ENCODE measurements at regions not wholly inside any gene's neighbourhood (a gene's known extent, or its start where the extent isn't known, plus 50 kb on each side); places are given as distances from the start of the nearest gene placed in this dataset.

DNA sequence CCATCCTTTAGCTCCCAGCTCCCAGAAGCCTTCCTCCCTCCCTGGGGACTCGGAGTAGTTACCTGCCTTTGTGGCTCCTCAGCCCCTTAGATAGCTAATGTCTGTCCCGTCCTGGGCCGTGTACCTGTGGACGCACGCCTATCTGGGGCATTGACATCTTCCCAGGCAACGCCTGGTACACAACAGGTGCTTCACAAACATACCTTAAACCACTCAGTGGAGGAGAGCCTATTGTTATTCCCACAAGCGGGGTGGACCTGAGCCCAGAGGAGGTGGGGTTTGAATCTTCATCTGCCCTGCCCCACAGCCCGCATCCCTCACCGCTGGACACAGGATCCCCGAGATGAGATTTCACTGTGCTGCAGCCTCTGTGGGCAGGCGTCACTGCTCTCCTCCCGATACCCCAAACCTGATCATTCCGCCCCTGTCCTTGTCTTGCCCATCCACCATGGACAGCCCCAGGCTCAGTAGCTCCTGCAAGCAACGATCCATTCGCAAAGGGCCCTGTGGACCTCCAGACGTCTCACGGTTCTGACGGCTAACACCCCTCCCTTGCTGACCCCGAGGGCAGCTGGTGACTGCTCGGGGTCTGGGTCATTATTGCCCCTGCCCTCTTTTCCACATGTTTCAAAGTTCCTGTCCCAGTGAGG is 73.8 kb upstream of the SHISAL1 start:
- DNase-seq, result no peak

DNA sequence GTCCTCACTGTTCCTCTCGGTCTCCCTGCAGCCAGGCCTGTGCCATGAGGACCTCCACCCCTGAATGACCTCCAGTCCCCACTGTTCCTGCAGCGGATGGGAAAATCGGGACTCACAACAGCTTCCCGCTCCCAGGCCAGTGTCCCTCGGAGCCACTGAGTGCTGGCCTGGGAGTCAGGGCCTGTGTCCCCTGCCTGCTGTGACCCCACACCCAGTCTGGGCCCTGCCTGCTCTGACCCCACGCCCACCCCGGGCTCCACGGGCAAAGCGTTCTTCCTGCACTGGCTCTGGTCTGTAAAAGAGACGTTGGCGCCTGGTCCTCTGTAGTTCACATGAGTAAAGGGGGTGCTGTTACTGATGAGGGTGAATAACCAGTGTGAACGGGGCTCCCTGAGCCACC is 73.0 kb upstream of the SHISAL1 start:
- DNase-seq, result no peak

GRCh38 chr22:44385296-44385610 is 72.5 kb upstream of the SHISAL1 start:
- no peak for DNase-seq

DNA sequence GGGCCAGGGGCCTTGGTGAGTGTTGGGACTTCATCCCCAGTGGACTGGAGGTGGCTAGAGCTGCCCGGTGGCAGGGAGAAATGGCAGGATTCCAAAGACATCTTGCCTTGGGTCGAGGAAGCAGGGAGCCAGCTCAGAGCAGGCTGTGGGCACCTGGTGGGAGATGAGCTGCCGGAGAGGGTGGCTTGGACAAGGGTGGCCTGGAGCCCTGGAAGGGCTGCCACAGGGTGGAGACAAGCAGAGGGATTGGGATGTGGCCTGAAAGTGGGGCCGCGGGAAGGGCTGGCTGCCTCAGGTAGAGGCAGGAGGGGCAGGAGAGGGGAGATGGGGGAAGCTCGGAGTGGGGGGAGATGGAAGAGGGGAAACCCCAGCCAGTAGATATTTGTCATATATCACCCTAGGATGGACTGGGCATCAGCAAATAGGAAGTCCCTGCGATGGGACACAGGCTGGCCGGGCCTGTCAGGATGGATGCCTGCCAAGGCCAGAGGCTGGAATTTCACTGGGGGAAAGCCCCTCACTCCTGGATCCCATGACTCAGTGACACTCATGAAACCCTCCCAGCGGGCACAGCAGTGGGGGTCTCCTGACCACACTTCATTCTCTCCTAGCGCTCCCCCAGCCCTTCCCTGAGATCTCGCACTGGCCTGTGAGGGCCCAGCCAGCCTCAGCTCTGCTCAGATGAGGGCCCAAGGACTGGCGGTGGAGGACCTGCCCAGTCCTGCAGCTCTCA is 72.0 kb upstream of the SHISAL1 start:
- no peak for DNase-seq

GRCh38 chr22:44383652-44384562 is 71.2 kb upstream of the SHISAL1 start:
- no peak for DNase-seq

DNA sequence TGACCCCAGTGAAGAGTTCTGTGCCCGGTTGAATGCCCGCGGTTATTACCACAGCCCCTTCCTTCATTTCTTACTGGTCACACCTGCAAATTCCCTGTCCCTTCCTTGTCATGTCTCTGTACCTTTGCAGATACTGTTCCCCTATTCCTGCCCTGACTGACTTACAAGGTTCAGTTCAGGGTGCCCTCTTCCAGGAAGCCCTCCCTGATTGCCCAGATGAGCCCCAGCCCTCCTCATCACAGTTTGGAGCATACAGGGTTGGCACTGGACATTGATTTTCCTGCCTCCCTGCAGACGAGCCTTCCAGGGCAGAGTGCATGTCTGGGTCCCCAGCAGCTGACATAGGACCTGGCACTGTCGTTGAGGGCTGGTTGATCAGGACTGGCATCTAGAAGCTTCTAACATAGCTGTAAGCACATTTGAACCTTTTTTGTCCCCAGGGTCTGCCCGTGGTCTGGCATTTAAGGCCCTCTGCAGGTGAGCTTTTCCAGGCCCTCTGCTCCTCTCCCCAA is 70.4 kb upstream of the SHISAL1 start:
- DNase-seq, result no peak

DNA sequence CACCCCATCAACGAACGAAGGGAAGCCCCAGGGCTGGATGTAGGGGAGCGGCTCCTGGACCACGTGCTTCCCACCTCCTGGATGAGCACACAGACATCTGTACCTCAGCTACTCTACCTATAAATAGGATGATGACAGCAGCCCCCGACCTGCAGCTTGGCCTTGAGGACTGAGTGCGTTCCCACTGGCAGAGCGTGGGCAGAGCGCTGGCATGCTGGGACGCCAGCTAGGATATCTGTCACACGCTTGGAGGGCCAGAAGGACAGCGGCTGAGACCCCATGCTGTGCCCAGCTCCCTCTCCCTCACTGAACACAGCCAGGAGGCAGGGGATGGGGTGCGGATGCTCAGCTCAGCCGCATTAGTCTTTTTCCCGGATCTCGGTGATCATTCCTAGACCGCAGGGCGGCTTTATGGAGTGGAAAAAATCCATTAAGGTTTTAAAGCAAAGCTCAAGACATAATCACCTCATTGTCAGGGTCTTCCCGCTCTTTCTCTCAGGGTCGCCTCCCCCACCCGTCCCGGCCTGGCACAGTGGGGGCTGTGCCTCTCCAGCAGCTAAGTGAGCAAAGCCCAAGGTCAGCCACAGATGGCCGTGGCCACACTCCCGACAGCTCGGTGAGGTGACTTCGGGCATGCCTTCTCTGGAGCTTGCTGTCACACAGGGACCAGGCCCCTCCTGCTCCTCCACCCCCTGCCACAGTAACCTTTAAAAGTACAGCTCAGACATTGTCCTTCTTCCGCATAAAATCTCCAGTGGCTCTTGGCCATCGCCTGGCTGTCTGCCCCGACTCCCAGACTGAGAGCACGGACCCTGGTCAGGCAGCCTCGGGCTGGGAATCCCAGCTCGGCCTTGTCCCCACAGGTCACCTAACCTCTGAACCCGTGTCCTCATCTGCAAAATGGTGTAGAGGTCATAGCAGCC is 69.6 kb upstream of the SHISAL1 start:
- DNase-seq, result peak; percentile 82

GRCh38 chr22:44381761-44382115 is 69.0 kb upstream of the SHISAL1 start:
- no peak for DNase-seq

GRCh38 chr22:44380756-44381486 is 68.2 kb upstream of the SHISAL1 start:
- DNase-seq, result peak; percentile 56

GRCh38 chr22:44379817-44380755 is 67.3 kb upstream of the SHISAL1 start:
- DNase-seq, result no peak

- no peak for DNase-seq
Observed at GRCh38 chr22:44378380-44378779, 65.6 kb upstream of the SHISAL1 start.

GRCh38 chr22:44375451-44375850 is 62.7 kb upstream of the SHISAL1 start:
- DNase-seq, result no peak

DNA sequence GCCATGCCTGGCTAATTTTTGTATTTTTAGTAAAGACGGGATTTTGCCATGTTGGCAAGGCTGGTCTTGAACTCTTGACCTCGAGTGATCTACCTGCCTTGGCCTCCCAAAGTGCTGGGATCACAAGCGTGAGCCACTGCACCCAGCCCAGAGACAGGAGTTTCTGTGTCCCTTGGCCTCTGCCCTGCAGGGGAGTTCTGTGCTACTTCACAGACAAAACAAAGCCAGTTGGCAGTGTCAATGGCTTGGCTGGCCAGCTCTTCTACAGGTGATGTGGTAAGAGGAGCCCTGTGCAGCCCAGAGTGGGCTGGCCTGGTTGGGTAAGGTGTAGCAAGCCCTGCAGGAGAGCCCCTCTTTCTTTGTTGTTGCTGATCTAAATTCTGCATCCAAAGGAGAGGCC is 60.5 kb upstream of the SHISAL1 start:
- no peak for DNase-seq

GRCh38 chr22:44372611-44373010 is 59.9 kb upstream of the SHISAL1 start:
- DNase-seq, result no peak

- no peak for DNase-seq
Observed at GRCh38 chr22:44371741-44372525, 59.2 kb upstream of the SHISAL1 start.

DNA sequence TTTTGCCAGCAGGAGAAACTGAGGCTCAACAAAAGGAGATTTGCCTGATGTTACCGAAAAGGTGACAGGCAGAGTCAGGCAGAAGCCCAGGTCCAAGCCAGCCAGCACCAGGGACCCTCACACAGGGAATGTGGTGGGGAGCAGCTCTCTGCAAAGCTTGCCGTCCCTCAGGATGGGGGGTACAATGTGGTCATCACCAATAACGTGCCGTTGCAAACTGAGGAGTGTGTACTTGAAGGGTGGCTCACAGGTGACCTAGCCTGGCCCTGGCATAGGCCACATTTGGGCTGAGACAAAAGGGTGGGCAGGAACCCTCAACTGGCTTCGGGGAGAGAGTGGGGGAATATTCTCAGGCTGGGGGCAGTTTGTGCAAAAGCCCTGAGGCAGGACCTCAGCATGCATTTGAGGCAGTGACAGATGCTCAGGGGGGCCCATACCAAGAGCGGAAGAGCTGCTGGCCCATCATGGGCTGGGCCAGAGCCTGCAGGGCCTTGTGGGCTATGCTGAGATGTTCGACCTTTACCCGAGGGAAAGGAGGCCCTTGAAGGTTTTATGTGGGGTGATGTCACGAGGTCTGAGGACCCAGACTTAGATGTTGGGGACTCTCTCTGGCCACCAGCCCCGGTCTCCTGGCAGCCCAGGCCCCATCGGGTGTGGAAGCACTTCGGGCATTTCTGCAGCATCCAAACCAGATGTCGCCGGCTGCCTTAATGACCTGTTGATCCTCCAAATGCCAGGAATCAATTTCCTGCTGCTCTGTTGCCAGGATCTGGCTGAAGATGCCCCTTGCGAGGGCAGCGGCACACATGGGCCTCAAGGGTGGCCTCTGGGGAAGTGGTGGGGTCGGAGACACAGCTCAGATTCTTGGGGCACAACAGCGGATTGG is 57.4 kb upstream of the SHISAL1 start:
- DNase-seq, result no peak

DNA sequence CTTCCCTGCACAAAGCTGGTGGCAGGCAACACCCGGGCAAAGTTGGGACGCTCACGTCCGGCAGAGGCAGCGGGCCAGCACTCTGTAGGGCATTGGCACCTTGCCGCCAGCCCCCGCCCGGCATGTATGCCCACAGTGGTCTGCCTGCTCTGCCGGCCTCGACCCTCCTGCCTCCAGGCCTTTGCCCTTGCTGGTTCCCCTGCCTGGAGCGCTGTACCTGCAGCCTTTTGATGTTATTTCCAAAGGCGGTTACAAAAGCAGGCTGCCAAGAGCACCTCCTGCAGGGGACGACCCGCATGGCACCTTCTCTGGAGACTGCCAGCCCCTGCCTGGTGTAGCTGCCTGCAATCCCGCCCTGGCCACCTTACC is 56.5 kb upstream of the SHISAL1 start:
- DNase-seq, result no peak

- no peak for DNase-seq
Observed at GRCh38 chr22:44368611-44369292, 56.0 kb upstream of the SHISAL1 start.

Measured in eye (tissue), 1 donor.